Adrenal gland (tissue), 5 donors: ENCODE measurements at regions not wholly inside any gene's neighbourhood (a gene's known extent, or its start where the extent isn't known, plus 50 kb on each side); places are given as distances from the start of the nearest gene placed in this dataset.

ENCODE experiments used
- POLR2A ChIP-seq, 2 donors: fragments of 450-650 bp; IDR thresholded peaks; one replicate each; pipeline ENCODE4 v1.6.1; 2017; ENCODE audit warnings: antibody characterized with exemption in 2 of 2, mild to moderate bottlenecking in 2 of 2, moderate library complexity in 1 of 2
- TF ChIP-seq, protein P1 (sequence below), 6 experiments: fragments of 450-650 bp in 4 of 6; fragments of 200-600 bp in 2 of 6; sonication (generic) in 1 of 6; IDR thresholded peaks; 1 replicate in 5 of 6; 2 replicates in 1 of 6; pipeline versions ENCODE4 v1.5.1 to v1.8.0; 2016 to 2021; ENCODE audit warnings: antibody characterized with exemption in 6 of 6, mild to moderate bottlenecking in 2 of 6, moderate library complexity in 1 of 6
- donor health status: DM: no; HTN: no; CAD: no.

- TF ChIP-seq, protein P1, sequence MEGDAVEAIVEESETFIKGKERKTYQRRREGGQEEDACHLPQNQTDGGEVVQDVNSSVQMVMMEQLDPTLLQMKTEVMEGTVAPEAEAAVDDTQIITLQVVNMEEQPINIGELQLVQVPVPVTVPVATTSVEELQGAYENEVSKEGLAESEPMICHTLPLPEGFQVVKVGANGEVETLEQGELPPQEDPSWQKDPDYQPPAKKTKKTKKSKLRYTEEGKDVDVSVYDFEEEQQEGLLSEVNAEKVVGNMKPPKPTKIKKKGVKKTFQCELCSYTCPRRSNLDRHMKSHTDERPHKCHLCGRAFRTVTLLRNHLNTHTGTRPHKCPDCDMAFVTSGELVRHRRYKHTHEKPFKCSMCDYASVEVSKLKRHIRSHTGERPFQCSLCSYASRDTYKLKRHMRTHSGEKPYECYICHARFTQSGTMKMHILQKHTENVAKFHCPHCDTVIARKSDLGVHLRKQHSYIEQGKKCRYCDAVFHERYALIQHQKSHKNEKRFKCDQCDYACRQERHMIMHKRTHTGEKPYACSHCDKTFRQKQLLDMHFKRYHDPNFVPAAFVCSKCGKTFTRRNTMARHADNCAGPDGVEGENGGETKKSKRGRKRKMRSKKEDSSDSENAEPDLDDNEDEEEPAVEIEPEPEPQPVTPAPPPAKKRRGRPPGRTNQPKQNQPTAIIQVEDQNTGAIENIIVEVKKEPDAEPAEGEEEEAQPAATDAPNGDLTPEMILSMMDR (IDR thresholded peaks at IDR 0.05) = no peak
- no peak for TF ChIP-seq POLR2A (IDR thresholded peaks at IDR 0.05)
These were observed 148.1 kb upstream of the UMPS start for GRCh38 chr3:124582196-124582595.
